B cell (primary cell): ENCODE measurements at regions not wholly inside any gene's neighbourhood (a gene's known extent, or its start where the extent isn't known, plus 50 kb on each side); places are given as distances from the start of the nearest gene placed in this dataset.
"Not testable (repeated sequence)": the region's sequence is repeated elsewhere in the genome, so short reads cannot be mapped to it uniquely, and the experiment has no call there.

Source experiments
- ATAC-seq: fragments of 200-7000 bp; cut with Tn5 transposase; one replicate; pipeline ENCODE4 v1.10.0; 2021; ENCODE audit warnings: low read depth, mild to moderate bottlenecking, moderate number of reproducible peaks, moderate library complexity
- CTCF ChIA-PET: fragments of 350-600 bp; sonication (Branson Sonifier 250); formaldehyde crosslinking; loops from one replicate; lab custom pipeline; 2021; ENCODE audit warnings: antibody characterized with exemption, inconsistent platforms; lab: Charles Lee
- POLR2A ChIA-PET: fragments of 350-600 bp; sonication (Branson Sonifier 250); formaldehyde crosslinking; loops from one replicate; lab custom pipeline; 2021; ENCODE audit warnings: antibody characterized with exemption; lab: Charles Lee
- DNase-seq: peaks from one replicate; pipeline ENCODE4 v3.0.0; 2013
- H2AFZ ChIP-seq: 2 replicates; pipeline ENCODE4 v1.6.1; 2012; ENCODE audit warnings: mild to moderate bottlenecking, low read depth, low read length; ENCODE audit not compliant: insufficient read depth, poor library complexity, severe bottlenecking
- H3K27ac ChIP-seq, 2 donors: 1 replicate in 1 of 2; 2 replicates in 1 of 2; pipeline ENCODE4 v1.5.1; 2012 to 2013; ENCODE audit warnings: low read length in 2 of 2, mild to moderate bottlenecking in 2 of 2, moderate library complexity in 1 of 2
- H3K27me3 ChIP-seq, 4 experiments: fragments of 200-600 bp in 1 of 4; sonication (generic) in 1 of 4; replicated peaks in 1 of 4; 1 replicate in 2 of 4; 2 replicates in 2 of 4; pipeline versions ENCODE4 v1.6.1 to v1.7.0; 2013 to 2016; ENCODE audit warnings: low read length in 3 of 4, mild to moderate bottlenecking in 2 of 4, mixed read lengths in 1 of 4, moderate library complexity in 1 of 4; ENCODE audit not compliant: insufficient read depth in 4 of 4, control insufficient read depth in 3 of 4; ENCODE audit errors: control extremely low read depth in 1 of 4
- H3K36me3 ChIP-seq, 2 experiments: replicated peaks in 1 of 2; 1 replicate in 1 of 2; 2 replicates in 1 of 2; pipeline versions ENCODE4 v1.6.1 to v1.7.1; 2013; ENCODE audit warnings: low read length in 1 of 2; ENCODE audit not compliant: insufficient read depth in 2 of 2, control insufficient read depth in 1 of 2; ENCODE audit errors: control extremely low read depth in 1 of 2, extremely low read depth in 1 of 2
- H3K4me1 ChIP-seq, 2 donors: fragments of 200-600 bp in 1 of 2; sonication (generic) in 1 of 2; 1 replicate in 1 of 2; 2 replicates in 1 of 2; pipeline versions ENCODE4 v1.5.1 to v1.6.1; 2013 to 2017; ENCODE audit warnings: low read length in 2 of 2; ENCODE audit not compliant: control insufficient read depth in 2 of 2, insufficient read depth in 2 of 2
- H3K4me2 ChIP-seq: replicated peaks from 2 replicates; pipeline ENCODE3; 2012; ENCODE audit warnings: mild to moderate bottlenecking, low read depth, low read length; ENCODE audit not compliant: poor library complexity, severe bottlenecking
- H3K4me3 ChIP-seq, 5 experiments: fragments of 200-600 bp in 1 of 5; sonication (generic) in 1 of 5; 1 replicate in 3 of 5; 2 replicates in 2 of 5; pipeline versions ENCODE4 v1.5.1 to v1.7.0; 2011 to 2016; ENCODE audit warnings: low read length in 4 of 5, mild to moderate bottlenecking in 4 of 5, low read depth in 2 of 5, control low read depth in 1 of 5, moderate library complexity in 1 of 5; ENCODE audit not compliant: insufficient read depth in 1 of 5; ENCODE audit errors: control extremely low read depth in 1 of 5, extremely low read depth in 1 of 5
- H3K79me2 ChIP-seq: fragments of 200-600 bp; sonication (generic); one replicate; pipeline ENCODE4 v1.6.0; 2016; ENCODE audit warnings: low read length; ENCODE audit not compliant: control insufficient read depth, insufficient read depth
- H3K9ac ChIP-seq: fragments of 200-600 bp; sonication (generic); 2 replicates; pipeline ENCODE4 v1.6.1; 2017; ENCODE audit warnings: mild to moderate bottlenecking, low read length, moderate library complexity
- H3K9me3 ChIP-seq, 3 donors: one replicate each; pipeline versions ENCODE4 v1.6.1 to v1.7.1; 2013; ENCODE audit warnings: low read length in 2 of 3; ENCODE audit not compliant: control insufficient read depth in 2 of 3, insufficient read depth in 1 of 3; ENCODE audit errors: control extremely low read depth in 1 of 3
- H4K20me1 ChIP-seq: 2 replicates; pipeline ENCODE4 v1.6.0; 2012; ENCODE audit warnings: mild to moderate bottlenecking, low read length; ENCODE audit not compliant: insufficient read depth, control insufficient read depth, poor library complexity, severe bottlenecking
- H3K27ac Mint-ChIP-seq: one replicate; pipeline ENCODE4 v1.8.0; 2021; ENCODE audit warnings: mixed read lengths
- H3K27me3 Mint-ChIP-seq: one replicate; pipeline ENCODE4 v1.8.0; 2021; ENCODE audit warnings: mixed read lengths
- H3K4me1 Mint-ChIP-seq: one replicate; pipeline ENCODE4 v1.8.0; 2021; ENCODE audit warnings: mixed read lengths
- H3K4me3 Mint-ChIP-seq: one replicate; pipeline ENCODE4 v1.8.0; 2021; ENCODE audit warnings: mixed read lengths
- H3K9me3 Mint-ChIP-seq: one replicate; pipeline ENCODE4 v1.8.0; 2022; ENCODE audit warnings: mixed read lengths; ENCODE audit not compliant: insufficient read depth
- EZH2 ChIP-seq: IDR thresholded peaks from 2 replicates; pipeline ENCODE4 v1.6.1; 2012; ENCODE audit warnings: borderline replicate concordance, low read depth, mild to moderate bottlenecking, moderate library complexity, low read length; ENCODE audit not compliant: insufficient read depth, poor library complexity, severe bottlenecking
- WGBS: methylation state at CpG from one replicate; pipeline ENCODE4 v1.1.5; 2013; ENCODE audit warnings: missing lambda C conversion rate; ENCODE audit not compliant: insufficient coverage; 5-methylcytosine and 5-hydroxymethylcytosine counted together
- intact Hi-C: fragments of 100-400 bp; cut with micrococcal nuclease; formaldehyde crosslinking; loops from one replicate; pipeline ENCODE4 v1.10.0; 2022
- TF ChIP-seq, protein P1 (sequence below): fragments of 200-600 bp; IDR thresholded peaks from one replicate; pipeline ENCODE4 v1.8.0; 2022; ENCODE audit warnings: antibody characterized with exemption, mild to moderate bottlenecking

- 87% methylated on average over 3 of the region's 5 CpGs for WGBS
- no peaks in the 10 kb centered on the region for H4K20me1 ChIP-seq
- ATAC-seq (no peak), DNase-seq (no peak)
- ChIA-PET POLR2A (no interaction called here), CTCF (no interaction called here)
- H2AFZ ChIP-seq = no peak overlapping the region
- H3K9me3 ChIP-seq = no peaks in the 10 kb centered on the region
- no peak overlapping the region for H3K27ac Mint-ChIP-seq
- no peaks in the 10 kb centered on the region for H3K4me1 Mint-ChIP-seq
- H3K27me3 Mint-ChIP-seq = peaks cover 13% of the 10 kb centered on the region
- no peak overlapping the region for H3K4me3 ChIP-seq
- H3K36me3 ChIP-seq = no peaks in the 10 kb centered on the region
- H3K4me3 Mint-ChIP-seq = no peak overlapping the region
- H3K4me2 ChIP-seq = no peak overlapping the region
- TF ChIP-seq, protein P1, sequence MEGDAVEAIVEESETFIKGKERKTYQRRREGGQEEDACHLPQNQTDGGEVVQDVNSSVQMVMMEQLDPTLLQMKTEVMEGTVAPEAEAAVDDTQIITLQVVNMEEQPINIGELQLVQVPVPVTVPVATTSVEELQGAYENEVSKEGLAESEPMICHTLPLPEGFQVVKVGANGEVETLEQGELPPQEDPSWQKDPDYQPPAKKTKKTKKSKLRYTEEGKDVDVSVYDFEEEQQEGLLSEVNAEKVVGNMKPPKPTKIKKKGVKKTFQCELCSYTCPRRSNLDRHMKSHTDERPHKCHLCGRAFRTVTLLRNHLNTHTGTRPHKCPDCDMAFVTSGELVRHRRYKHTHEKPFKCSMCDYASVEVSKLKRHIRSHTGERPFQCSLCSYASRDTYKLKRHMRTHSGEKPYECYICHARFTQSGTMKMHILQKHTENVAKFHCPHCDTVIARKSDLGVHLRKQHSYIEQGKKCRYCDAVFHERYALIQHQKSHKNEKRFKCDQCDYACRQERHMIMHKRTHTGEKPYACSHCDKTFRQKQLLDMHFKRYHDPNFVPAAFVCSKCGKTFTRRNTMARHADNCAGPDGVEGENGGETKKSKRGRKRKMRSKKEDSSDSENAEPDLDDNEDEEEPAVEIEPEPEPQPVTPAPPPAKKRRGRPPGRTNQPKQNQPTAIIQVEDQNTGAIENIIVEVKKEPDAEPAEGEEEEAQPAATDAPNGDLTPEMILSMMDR = no peak
- TF ChIP-seq EZH2 = no peak
- no peaks in the 10 kb centered on the region for H3K4me1 ChIP-seq
- H3K9ac ChIP-seq = no peak overlapping the region
- no peaks in the 10 kb centered on the region for H3K9me3 Mint-ChIP-seq
- H3K27ac ChIP-seq = no peak overlapping the region
- peaks cover 0 to 2% (median 0%) of the 10 kb centered on the region in 4 experiments for H3K27me3 ChIP-seq
- no peaks in the 10 kb centered on the region for H3K79me2 ChIP-seq
- intact Hi-C loops = no loop called here
Measured at GRCh38 chr15:69615736-69616135, 163.1 kb downstream of the RPLP1 start.

GRCh38 chr15:69616558-69616957 lies 163.9 kb downstream of the RPLP1 start:
- Histone ChIP-seq H3K27me3 (peaks cover 0 to 2% (median 0%) of the 10 kb centered on the region in 4 experiments), H3K4me2 (no peak overlapping the region), H3K9me3 (no peaks in the 10 kb centered on the region), H3K4me3 (no peak overlapping the region), H2AFZ (no peak overlapping the region), H3K27ac (no peak overlapping the region), H3K9ac (no peak overlapping the region), H3K4me1 (no peaks in the 10 kb centered on the region), H3K79me2 (no peaks in the 10 kb centered on the region), H3K36me3 (no peaks in the 10 kb centered on the region), H4K20me1 (no peaks in the 10 kb centered on the region)
- CTCF ChIA-PET = interaction anchor here (0.6 kb wide), 1 partner anchor 8 kb away, joined by 5 read pairs; no protein-coding TSS in a partner anchor
- no peak for ATAC-seq
- Mint-ChIP-seq H3K4me1 (no peaks in the 10 kb centered on the region), H3K9me3 (no peaks in the 10 kb centered on the region), H3K4me3 (no peak overlapping the region), H3K27me3 (peaks cover 10% of the 10 kb centered on the region), H3K27ac (no peak overlapping the region)
- intact Hi-C loops = no loop called here
- no peak for DNase-seq
- WGBS = no CpG with 5 or more reads among the region's 3 CpGs
- TF ChIP-seq, protein P1 = no peak
- no peak for TF ChIP-seq EZH2
- POLR2A ChIA-PET = no interaction called here

GRCh38 chr15:69617144-69617543 lies 164.5 kb downstream of the RPLP1 start:
- DNase-seq, H3K4me1 ChIP-seq, H3K9me3 ChIP-seq, H4K20me1 ChIP-seq, H3K79me2 ChIP-seq, H3K4me3 Mint-ChIP-seq, ATAC-seq, H3K27me3 ChIP-seq, H3K27ac Mint-ChIP-seq, H3K36me3 ChIP-seq, H3K4me2 ChIP-seq, H3K27me3 Mint-ChIP-seq, POLR2A ChIA-PET, H3K9me3 Mint-ChIP-seq, H3K27ac ChIP-seq, H3K4me3 ChIP-seq, intact Hi-C loops, H3K9ac ChIP-seq, H3K4me1 Mint-ChIP-seq, CTCF ChIA-PET, H2AFZ ChIP-seq: not testable (repeated sequence)
- no CpG with 5 or more reads among the region's 4 CpGs for WGBS
